GM18519 (cell line): ENCODE measurements at regions not wholly inside any gene's neighbourhood (a gene's known extent, or its start where the extent isn't known, plus 50 kb on each side); places are given as distances from the start of the nearest gene placed in this dataset.

ENCODE experiments used
- ATAC-seq: cut with Tn5 transposase; IDR thresholded peaks from one replicate; pipeline ENCODE4 v1.9.1; 2021; ENCODE audit warnings: mild to moderate bottlenecking, moderate library complexity; ENCODE audit not compliant: unreplicated experiment, low FRiP score

DNA sequence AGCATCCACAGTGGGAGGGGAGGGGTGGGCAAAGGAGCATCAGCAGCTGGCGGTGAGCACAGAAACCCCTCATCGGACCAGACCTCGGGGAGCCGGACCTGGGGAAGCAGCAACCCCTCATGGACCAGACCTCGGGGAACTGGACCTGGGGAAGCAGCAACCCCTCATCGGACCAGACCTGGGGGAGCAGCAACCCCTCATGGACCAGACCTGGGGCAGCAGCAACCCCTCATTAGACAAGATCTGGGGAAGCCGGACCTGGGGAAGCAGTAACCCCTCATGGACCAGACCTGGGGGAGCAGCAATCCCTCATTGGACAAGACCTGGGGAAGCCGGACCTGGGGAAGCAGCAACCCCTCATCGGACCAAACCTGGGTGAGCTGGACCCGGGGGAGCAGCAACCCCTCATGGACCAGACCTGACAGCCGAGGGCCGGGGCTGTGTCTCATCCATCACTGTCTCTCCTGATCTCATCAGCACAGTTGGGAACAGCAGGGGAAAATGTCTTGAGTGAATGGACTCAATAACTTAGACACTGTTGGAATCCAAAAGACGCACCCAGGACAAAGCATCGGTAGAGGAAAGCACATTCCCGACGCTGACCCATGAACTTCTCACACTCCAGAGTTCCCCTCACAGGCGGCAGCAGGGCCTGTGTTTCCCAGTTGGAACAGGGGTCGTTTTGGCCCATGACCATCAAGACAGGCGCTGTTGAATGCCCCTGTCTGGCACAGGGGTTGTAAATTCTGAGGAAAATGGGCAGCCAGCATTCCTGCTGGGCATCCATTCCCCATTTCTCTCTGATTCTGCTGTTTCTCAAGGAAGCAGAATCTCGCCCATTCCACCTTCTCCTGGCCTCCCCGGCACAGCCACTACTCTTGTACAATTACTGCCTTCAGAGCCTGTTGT is 1494.6 kb downstream of the TBC1D22A start:
- ATAC-seq: no peak

GRCh38 chr22:48256041-48256739 is 1493.7 kb downstream of the TBC1D22A start:
- no peak for ATAC-seq

GRCh38 chr22:48254311-48254873 is 1491.9 kb downstream of the TBC1D22A start:
- no peak for ATAC-seq

- ATAC-seq: no peak
These were observed 1491.1 kb downstream of the TBC1D22A start for GRCh38 chr22:48253573-48253972.

GRCh38 chr22:48253136-48253535 is 1490.7 kb downstream of the TBC1D22A start:
- no peak for ATAC-seq

DNA sequence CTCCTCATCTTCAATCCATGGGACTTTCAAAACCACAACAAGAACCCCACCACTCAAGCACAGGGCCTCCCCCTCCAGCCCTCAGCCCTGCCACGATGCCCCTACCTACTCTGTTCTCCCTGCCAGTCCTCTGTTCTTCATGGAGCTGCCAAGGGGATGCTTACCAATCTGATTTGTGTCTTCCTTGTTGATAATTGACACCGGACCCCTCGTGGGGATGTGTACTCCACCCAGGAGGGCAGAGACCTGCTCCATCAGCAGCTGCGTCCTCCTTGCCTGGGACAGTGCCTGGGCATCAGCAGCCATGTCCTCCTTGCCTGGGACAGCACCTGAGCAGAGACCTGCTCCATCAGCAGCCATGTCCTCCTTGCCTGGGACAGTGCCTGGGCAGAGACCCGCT is 1489.2 kb downstream of the TBC1D22A start:
- no peak for ATAC-seq

DNA sequence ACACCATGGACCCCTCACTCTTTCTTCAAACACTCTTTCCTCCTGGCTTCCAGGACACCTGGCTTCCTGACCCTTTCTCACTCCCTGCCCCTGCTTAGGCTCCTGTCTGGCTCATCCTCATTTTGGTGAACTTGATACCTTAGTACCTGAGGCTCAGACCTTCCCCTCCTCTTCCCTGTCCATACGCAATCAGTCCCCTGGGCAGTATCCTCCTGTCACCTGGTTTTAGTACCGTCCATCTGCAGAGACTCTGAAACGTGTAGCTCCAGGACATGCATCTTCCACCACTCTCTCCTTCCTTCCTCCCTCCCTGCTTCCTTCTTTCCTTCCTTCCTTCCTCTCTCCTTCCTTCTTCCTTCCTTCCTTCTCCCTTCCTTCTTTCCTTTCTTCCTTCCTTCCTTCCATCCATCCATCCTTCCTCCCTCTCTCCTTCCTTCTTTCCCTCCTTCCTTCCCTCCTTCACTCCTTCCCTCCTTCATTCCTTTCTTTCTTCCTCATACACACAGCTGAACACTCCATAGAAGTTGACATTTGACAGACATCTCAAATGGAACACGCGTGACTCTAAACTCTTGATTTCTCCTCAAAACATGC is 1488.6 kb downstream of the TBC1D22A start:
- ATAC-seq: no peak

DNA sequence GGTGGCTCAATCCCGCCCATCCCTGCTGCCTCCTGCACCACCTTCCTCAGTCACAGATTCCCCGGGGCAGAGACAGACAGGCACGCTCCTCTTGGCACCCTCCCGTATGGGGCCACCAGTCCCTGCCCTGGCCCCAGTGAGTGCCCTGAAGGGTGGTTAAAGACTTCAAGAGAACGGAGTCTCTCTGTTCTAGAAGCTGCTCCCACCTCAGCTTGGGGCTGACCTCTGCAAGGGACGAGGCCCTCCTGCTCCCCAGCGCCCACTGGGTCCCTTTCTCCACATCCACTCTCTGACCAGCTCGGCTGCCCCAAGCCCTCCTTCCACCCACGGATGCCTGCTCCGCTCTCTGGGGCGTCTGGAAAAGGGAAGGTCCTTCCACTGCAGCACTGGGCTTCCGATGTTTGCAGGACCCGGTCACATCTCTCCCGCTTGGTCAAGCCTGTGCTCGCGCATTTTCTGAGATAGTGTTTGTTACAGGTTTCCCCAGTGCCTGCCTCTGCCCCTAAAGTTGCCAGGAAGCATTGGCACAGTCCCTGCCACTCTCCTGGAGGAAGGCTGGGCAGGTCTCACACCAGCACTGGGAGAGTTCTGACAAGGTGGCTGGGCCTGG is 1487.9 kb downstream of the TBC1D22A start:
- ATAC-seq: no peak

DNA sequence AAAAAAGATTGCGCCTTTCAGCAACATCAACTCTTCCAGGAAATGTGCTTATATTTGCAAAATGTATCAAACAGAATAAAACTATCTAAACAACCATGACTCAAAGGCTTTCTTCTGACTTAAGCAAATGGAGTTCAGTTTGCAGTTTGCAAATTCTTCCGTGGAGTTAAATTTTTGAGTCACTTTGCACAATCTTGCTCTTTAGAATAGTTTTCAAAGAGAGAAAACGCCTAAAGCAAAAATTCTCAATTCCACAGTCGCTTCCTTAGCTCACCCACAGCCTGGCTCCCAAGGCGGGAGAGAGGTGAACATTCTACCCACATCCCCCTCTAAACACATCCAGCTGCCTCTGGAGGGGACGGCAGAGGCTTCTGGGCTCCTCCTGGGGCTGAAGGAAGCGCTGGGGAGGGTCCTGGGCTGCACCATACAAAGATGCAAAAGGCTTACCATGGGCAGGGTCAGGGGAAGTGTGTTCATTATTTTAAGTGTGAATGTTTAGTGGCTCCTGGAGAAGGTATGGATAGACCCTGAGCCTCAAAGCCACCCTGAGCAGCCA is 1487.3 kb downstream of the TBC1D22A start:
- ATAC-seq: no peak

DNA sequence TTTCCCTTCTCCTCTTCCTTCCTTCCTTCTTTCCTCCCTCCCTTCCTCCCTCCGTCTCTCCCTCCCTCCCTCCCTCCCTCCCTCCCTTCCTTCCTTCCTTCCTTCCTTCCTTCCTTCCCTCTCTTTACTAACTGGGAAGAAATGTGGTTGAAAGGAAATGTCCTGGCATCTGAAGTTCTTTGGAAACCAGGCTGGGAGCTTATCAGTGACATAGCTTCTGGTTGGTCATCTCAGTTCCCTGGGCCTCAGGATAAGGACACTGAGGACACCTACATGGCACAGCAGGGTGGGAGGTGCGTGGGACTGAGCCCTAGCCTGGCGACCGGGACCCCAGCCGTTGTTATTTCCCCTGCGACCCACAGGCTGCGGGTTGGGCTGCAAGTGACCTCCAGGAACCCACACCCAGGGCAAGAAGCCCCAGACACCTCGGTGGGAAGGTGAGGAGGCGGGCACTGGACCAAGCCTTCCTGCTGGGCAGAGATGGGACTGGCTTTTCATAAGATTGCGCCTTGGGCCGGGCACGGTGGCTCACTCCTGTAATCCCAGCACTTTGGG is 1486.5 kb downstream of the TBC1D22A start:
- ATAC-seq: no peak

DNA sequence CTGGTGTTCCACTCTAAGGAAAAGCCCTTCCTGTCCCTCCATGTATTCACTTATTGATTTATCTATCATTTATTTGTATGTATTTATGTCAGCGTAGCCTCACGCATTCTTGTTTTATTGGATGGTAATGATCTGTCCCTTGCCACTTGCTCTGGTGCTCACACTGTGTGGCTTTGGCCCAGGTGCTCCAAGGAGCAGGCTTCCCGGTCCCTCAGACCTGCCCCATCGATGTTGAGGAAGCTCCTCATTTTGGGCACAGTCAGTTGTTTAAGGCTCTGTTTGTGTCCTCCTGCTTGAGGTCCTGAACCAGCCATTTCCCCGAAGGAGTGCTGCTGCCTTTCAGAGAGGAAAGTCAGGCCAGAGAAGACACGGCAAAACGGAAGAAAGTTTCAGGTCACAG is 1485.4 kb downstream of the TBC1D22A start:
- no peak for ATAC-seq

GRCh38 chr22:48245196-48245485 is 1482.7 kb downstream of the TBC1D22A start:
- ATAC-seq: no peak

DNA sequence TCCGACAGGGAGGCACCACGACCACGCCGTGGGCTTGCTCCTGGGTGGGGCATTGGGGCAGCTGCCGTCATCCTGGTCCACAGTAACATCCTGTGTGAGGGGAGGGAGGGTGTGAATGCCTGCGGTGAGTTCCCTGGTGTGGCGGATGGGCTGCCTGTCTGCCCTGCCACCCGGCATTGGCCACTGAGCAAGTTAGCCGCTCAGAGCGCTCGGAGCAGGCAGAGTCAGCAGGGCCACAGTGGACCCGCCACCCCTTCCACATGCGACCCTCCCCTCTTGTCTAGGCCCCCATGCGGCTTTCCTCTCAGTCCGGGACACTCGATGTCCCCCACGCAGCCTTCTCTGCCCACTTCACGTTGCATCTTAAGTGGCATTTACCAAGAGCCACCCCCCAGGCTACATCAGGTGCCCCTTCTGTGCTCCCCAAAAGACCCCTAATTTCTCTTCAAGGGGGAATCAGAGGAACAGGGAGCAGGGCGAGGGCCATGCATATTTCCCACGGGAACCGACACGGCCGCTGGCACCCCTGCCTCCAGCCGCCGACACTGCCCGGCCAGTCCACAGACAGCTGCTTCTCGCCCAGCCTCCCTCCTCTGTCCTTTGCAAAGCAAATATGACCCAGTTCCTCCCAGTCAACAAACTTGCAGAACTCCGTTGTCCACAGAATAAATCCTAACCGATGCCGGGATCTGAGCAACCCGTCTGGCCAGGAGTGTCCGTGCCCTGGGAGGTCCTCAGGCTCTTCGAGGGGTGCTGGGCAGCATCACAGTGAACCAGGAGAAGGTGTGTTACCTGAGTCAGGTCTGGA is 1482.1 kb downstream of the TBC1D22A start:
- no peak for ATAC-seq

GRCh38 chr22:48242461-48242864 is 1480.0 kb downstream of the TBC1D22A start:
- ATAC-seq: no peak

DNA sequence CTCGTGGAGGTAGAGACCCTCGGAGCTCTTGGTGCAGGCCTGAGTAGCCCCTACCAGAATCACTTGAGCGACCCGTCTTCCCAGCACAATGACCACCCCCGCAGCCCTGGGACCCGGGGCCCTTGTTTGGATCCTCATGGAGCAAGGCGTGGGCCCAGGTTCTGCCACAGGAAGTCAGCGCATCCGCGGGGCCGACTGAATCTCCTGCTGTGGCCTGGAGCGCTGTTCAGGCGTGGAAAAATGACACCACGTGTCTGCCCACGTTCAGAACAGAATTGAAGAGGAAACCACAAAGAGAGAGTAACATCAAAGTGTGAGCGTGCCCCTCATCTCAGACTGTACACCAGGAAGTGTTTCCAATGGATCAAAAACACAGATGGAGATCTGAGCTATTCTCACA is 1479.2 kb downstream of the TBC1D22A start:
- no peak for ATAC-seq

- no peak for ATAC-seq
These were observed 1478.4 kb downstream of the TBC1D22A start for GRCh38 chr22:48240935-48241230.

- ATAC-seq: no peak
These were observed 1477.9 kb downstream of the TBC1D22A start for GRCh38 chr22:48240148-48240934.

DNA sequence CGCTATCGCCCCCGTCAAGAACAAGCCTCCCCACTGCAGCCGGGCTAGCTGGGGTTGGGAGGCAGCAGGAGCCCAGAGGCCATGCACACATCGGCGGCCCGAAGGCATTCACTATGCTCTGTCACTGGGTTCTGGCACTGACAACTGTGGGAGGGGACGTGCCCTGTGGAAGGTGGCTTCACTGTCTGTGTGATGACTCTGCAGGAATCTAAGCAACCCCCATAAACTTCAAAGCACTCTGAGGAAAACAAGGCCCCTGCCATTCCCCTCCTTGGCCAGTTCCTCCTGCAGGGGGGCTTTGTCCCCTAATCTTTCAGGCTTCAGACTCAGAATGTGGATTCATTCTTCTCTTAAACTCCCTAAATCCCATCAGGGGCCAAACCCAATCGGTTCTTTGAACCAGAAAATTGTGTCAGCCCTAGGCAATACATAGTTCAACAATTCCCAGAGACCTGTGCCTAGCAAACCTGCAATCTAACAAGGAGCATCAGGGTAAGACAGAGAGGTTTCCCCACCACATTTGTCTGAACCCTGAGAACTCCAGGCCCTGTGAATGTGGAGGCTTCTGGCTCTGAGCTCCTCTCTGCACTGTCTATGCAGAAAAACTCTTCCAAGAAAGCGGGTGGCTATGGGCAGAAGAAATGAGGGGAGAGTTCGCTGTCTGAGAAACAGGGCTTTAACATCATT is 1477.2 kb downstream of the TBC1D22A start:
- no peak for ATAC-seq
